Transverse colon (tissue), 4 donors: ENCODE measurements at regions not wholly inside any gene's neighbourhood (a gene's known extent, or its start where the extent isn't known, plus 50 kb on each side); places are given as distances from the start of the nearest gene placed in this dataset.

Experiments
- EP300 ChIP-seq: sonication (generic); formaldehyde crosslinking; IDR thresholded peaks from one replicate; pipeline ENCODE4 v1.6.1; 2017; ENCODE audit warnings: antibody characterized with exemption, low read depth
- POLR2A ChIP-seq: fragments of 450-650 bp; IDR thresholded peaks from one replicate; pipeline ENCODE4 v1.6.1; 2016; ENCODE audit warnings: antibody characterized with exemption, mild to moderate bottlenecking, moderate library complexity
- POLR2AphosphoS5 ChIP-seq, 3 donors: sonication (generic); formaldehyde crosslinking; IDR thresholded peaks; one replicate each; pipeline ENCODE4 v1.6.1; 2016; ENCODE audit warnings: antibody characterized with exemption in 3 of 3
- TF ChIP-seq, protein P1 (sequence below), 5 experiments: fragments of 200-600 bp in 3 of 5; fragments of 450-650 bp in 2 of 5; sonication (generic) in 3 of 5; IDR thresholded peaks; 1 replicate in 2 of 5; 2 replicates in 3 of 5; pipeline ENCODE4 v1.5.1; 2016 to 2017; ENCODE audit warnings: antibody characterized with exemption in 5 of 5, inconsistent platforms in 3 of 5, mild to moderate bottlenecking in 2 of 5, moderate library complexity in 1 of 5

DNA sequence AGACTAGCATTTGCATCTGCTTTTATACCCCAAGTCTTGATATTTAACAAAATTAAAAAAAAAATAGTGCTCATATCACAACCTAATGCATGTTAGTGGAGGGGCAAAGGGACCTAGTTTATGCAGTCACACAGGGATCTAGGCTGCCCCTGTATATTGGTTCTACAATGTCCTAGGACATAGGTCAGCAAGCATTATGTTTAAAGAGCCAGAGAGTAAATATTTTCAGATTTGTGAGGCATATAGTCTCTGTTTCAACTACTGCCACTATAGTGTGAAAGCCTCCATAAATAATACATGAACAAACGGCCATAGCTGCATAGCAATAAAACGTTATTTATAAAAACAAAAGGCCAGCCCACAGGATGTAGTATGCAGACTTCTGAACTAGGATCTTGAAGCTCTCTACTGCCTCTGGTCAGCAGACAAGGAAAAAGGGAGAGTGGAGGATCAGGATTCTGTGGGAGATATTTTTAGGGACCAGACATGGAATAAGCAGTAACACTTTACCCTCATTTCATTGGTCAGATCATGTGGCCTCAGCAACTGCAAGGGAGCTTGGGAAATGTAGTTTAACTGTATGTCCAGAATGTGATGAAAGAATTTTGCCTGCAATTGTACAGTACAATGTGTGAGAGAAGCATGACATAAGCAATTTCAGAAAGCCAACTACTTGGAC is 414.2 kb upstream of the SPTLC3 start:
- TF ChIP-seq, protein P1, sequence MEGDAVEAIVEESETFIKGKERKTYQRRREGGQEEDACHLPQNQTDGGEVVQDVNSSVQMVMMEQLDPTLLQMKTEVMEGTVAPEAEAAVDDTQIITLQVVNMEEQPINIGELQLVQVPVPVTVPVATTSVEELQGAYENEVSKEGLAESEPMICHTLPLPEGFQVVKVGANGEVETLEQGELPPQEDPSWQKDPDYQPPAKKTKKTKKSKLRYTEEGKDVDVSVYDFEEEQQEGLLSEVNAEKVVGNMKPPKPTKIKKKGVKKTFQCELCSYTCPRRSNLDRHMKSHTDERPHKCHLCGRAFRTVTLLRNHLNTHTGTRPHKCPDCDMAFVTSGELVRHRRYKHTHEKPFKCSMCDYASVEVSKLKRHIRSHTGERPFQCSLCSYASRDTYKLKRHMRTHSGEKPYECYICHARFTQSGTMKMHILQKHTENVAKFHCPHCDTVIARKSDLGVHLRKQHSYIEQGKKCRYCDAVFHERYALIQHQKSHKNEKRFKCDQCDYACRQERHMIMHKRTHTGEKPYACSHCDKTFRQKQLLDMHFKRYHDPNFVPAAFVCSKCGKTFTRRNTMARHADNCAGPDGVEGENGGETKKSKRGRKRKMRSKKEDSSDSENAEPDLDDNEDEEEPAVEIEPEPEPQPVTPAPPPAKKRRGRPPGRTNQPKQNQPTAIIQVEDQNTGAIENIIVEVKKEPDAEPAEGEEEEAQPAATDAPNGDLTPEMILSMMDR (IDR thresholded peaks at IDR 0.05) = no peak
- TF ChIP-seq POLR2A (no peak), EP300 (no peak), POLR2AphosphoS5 (IDR thresholded peaks at IDR 0.05) (no peak)
